ENCODE measurements at regions not wholly inside any gene's neighbourhood (a gene's known extent, or its start where the extent isn't known, plus 50 kb on each side); places are given as distances from the start of the nearest gene placed in this dataset.

- Histone ChIP-seq H4K8ac (ENCODE audit: low read length) (no peak overlapping the region), H3K4me2 (ENCODE audit: low read length, poor library complexity, severe bottlenecking) (no peak overlapping the region), H3K9me3 (ENCODE audit: control insufficient read depth, low read length) (peaks cover 6% of the 10 kb centered on the region), H2AK5ac (ENCODE audit: low read length, severe bottlenecking) (no peak overlapping the region), H3K4ac (ENCODE audit: low read depth in 1 of 2, low read length in 2 of 2) (no peak overlapping the region), H3K23ac (ENCODE audit: low read length in 2 of 2) (no peak overlapping the region), H4K91ac (ENCODE audit: low read length) (no peak overlapping the region), H3K4me1 (ENCODE audit: control insufficient read depth, insufficient read depth, low read depth, low read length) (no peaks in the 10 kb centered on the region), H3K4me3 (ENCODE audit: insufficient read depth in 1 of 2, low read depth in 1 of 2, low read length in 2 of 2) (no peak overlapping the region), H3K9ac (ENCODE audit: low read length) (no peak overlapping the region), H3K27ac (ENCODE audit: low read length, poor library complexity, severe bottlenecking) (no peak overlapping the region), H2BK12ac (ENCODE audit: low read length in 2 of 2) (no peak overlapping the region), H2BK120ac (ENCODE audit: low read depth, low read length) (no peak overlapping the region), H2BK5ac (ENCODE audit: low read depth, low read length, poor library complexity, severe bottlenecking) (no peak overlapping the region), H2AFZ (ENCODE audit: low read depth, low read length) (no peak overlapping the region), H3K36me3 (ENCODE audit: control insufficient read depth in 1 of 2, insufficient read depth in 2 of 2, low read depth in 1 of 2, low read length in 2 of 2) (no peaks in the 10 kb centered on the region), H3K79me1 (replicated peaks; ENCODE audit: low read length, poor library complexity, severe bottlenecking) (no peaks in the 10 kb centered on the region), H3K27me3 (ENCODE audit: control insufficient read depth in 1 of 2, insufficient read depth in 1 of 2, low read length in 2 of 2) (peaks cover 7 to 10% of the 10 kb centered on the region in 2 experiments), H3K14ac (ENCODE audit: low read length in 2 of 2) (no peak overlapping the region), H2BK15ac (ENCODE audit: low read depth, poor library complexity, severe bottlenecking) (no peak overlapping the region), H3K18ac (ENCODE audit: low read depth in 1 of 2, low read length in 2 of 2) (no peak overlapping the region)
- DNase-seq, result no peak
- WGBS, result 89% methylated on average over 3 of the region's 3 CpGs
Measured at GRCh38 chr9:120331913-120332312, 248.1 kb downstream of the CDK5RAP2 start.

GRCh38 chr9:120330031-120330430 is 249.9 kb downstream of the CDK5RAP2 start:
- 88% methylated on average over 2 of the region's 2 CpGs for WGBS
- Histone ChIP-seq H2BK5ac (ENCODE audit: low read depth, low read length, poor library complexity, severe bottlenecking) (no peak overlapping the region), H3K9ac (ENCODE audit: low read length) (no peak overlapping the region), H2AFZ (ENCODE audit: low read depth, low read length) (no peak overlapping the region), H3K4me2 (ENCODE audit: low read length, poor library complexity, severe bottlenecking) (no peak overlapping the region), H3K4me1 (ENCODE audit: control insufficient read depth, insufficient read depth, low read depth, low read length) (no peaks in the 10 kb centered on the region), H3K9me3 (ENCODE audit: control insufficient read depth, low read length) (peaks cover 6% of the 10 kb centered on the region), H4K91ac (ENCODE audit: low read length) (no peak overlapping the region), H3K36me3 (ENCODE audit: control insufficient read depth in 1 of 2, insufficient read depth in 2 of 2, low read depth in 1 of 2, low read length in 2 of 2) (no peaks in the 10 kb centered on the region), H2BK120ac (ENCODE audit: low read depth, low read length) (no peak overlapping the region), H2BK15ac (ENCODE audit: low read depth, poor library complexity, severe bottlenecking) (no peak overlapping the region), H3K4me3 (ENCODE audit: insufficient read depth in 1 of 2, low read depth in 1 of 2, low read length in 2 of 2) (no peak overlapping the region), H3K27me3 (ENCODE audit: control insufficient read depth in 1 of 2, insufficient read depth in 1 of 2, low read length in 2 of 2) (peaks cover 10 to 13% of the 10 kb centered on the region in 2 experiments), H4K8ac (ENCODE audit: low read length) (no peak overlapping the region), H2BK12ac (ENCODE audit: low read length in 2 of 2) (no peak overlapping the region), H3K4ac (ENCODE audit: low read depth in 1 of 2, low read length in 2 of 2) (no peak overlapping the region), H2AK5ac (ENCODE audit: low read length, severe bottlenecking) (no peak overlapping the region), H3K18ac (ENCODE audit: low read depth in 1 of 2, low read length in 2 of 2) (no peak overlapping the region), H3K79me1 (replicated peaks; ENCODE audit: low read length, poor library complexity, severe bottlenecking) (no peaks in the 10 kb centered on the region), H3K27ac (ENCODE audit: low read length, poor library complexity, severe bottlenecking) (no peak overlapping the region), H3K23ac (ENCODE audit: low read length in 2 of 2) (no peak overlapping the region), H3K14ac (ENCODE audit: low read length in 2 of 2) (no peak overlapping the region)
- no peak for DNase-seq

GRCh38 chr9:120327322-120327721 is 252.6 kb downstream of the CDK5RAP2 start:
- Histone ChIP-seq H3K4ac (ENCODE audit: low read depth in 1 of 2, low read length in 2 of 2) (no peak overlapping the region), H3K27me3 (ENCODE audit: control insufficient read depth in 1 of 2, insufficient read depth in 1 of 2, low read length in 2 of 2) (peaks cover 5 to 21% of the 10 kb centered on the region in 2 experiments), H3K4me1 (ENCODE audit: control insufficient read depth, insufficient read depth, low read depth, low read length) (no peaks in the 10 kb centered on the region), H2AFZ (ENCODE audit: low read depth, low read length) (no peak overlapping the region), H3K14ac (ENCODE audit: low read length in 2 of 2) (no peak overlapping the region), H2BK5ac (ENCODE audit: low read depth, low read length, poor library complexity, severe bottlenecking) (no peak overlapping the region), H3K4me3 (ENCODE audit: insufficient read depth in 1 of 2, low read depth in 1 of 2, low read length in 2 of 2) (no peak overlapping the region), H3K9ac (ENCODE audit: low read length) (no peak overlapping the region), H3K36me3 (ENCODE audit: control insufficient read depth in 1 of 2, insufficient read depth in 2 of 2, low read depth in 1 of 2, low read length in 2 of 2) (no peaks in the 10 kb centered on the region), H4K8ac (ENCODE audit: low read length) (no peak overlapping the region), H3K9me3 (ENCODE audit: control insufficient read depth, low read length) (peaks cover 6% of the 10 kb centered on the region), H4K91ac (ENCODE audit: low read length) (no peak overlapping the region), H2AK5ac (ENCODE audit: low read length, severe bottlenecking) (no peak overlapping the region), H2BK120ac (ENCODE audit: low read depth, low read length) (no peak overlapping the region), H3K79me1 (replicated peaks; ENCODE audit: low read length, poor library complexity, severe bottlenecking) (no peaks in the 10 kb centered on the region), H3K4me2 (ENCODE audit: low read length, poor library complexity, severe bottlenecking) (no peak overlapping the region), H3K23ac (ENCODE audit: low read length in 2 of 2) (no peak overlapping the region), H2BK12ac (ENCODE audit: low read length in 2 of 2) (no peak overlapping the region), H3K27ac (ENCODE audit: low read length, poor library complexity, severe bottlenecking) (no peak overlapping the region), H3K18ac (ENCODE audit: low read depth in 1 of 2, low read length in 2 of 2) (no peak overlapping the region), H2BK15ac (ENCODE audit: low read depth, poor library complexity, severe bottlenecking) (no peak overlapping the region)
- 85% methylated on average over 3 of the region's 3 CpGs for WGBS
- no peak for DNase-seq

DNA sequence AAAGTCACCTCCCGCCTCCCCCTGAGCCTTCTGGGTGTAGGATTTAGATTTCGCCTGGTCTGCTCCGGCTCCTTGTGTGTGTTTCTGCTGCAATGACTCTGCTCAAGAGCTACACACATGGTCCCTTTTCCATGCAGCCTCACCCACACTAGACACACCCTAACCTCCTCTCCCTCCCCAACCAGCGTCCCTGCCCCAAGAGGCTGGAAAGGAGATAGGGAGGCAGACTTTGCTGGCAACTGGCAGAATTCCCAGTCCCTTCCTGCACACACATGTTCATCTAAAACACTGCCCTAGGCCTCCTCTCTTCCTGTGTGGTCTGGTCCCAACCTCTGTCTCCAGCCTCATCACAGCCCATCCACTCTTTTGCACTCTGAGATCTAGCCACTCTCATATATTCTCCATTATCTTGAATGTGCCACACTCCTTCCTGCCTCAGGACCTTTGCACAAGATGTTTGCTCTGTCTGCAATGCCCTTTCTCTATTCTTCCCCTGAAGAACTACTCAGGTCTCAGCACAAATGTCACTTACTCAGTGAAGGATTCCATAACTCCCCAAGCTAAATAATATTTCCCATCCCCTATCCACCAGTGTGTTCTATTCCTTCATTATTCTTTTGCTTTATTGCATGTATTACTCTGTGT is 253.8 kb downstream of the CDK5RAP2 start:
- Histone ChIP-seq H2BK120ac (ENCODE audit: low read depth, low read length) (no peak overlapping the region), H3K14ac (ENCODE audit: low read length in 2 of 2) (no peak overlapping the region), H3K9me3 (ENCODE audit: control insufficient read depth, low read length) (peaks cover 6% of the 10 kb centered on the region), H2BK12ac (ENCODE audit: low read length in 2 of 2) (no peak overlapping the region), H3K4me2 (ENCODE audit: low read length, poor library complexity, severe bottlenecking) (no peak overlapping the region), H3K79me1 (replicated peaks; ENCODE audit: low read length, poor library complexity, severe bottlenecking) (no peaks in the 10 kb centered on the region), H4K8ac (ENCODE audit: low read length) (no peak overlapping the region), H3K9ac (ENCODE audit: low read length) (no peak overlapping the region), H2BK5ac (ENCODE audit: low read depth, low read length, poor library complexity, severe bottlenecking) (no peak overlapping the region), H3K4me3 (ENCODE audit: insufficient read depth in 1 of 2, low read depth in 1 of 2, low read length in 2 of 2) (peak overlapping the region in 1 of 2 experiments; percentile 14), H3K36me3 (ENCODE audit: control insufficient read depth in 1 of 2, insufficient read depth in 2 of 2, low read depth in 1 of 2, low read length in 2 of 2) (no peaks in the 10 kb centered on the region), H3K4me1 (ENCODE audit: control insufficient read depth, insufficient read depth, low read depth, low read length) (no peaks in the 10 kb centered on the region), H4K91ac (ENCODE audit: low read length) (no peak overlapping the region), H2BK15ac (ENCODE audit: low read depth, poor library complexity, severe bottlenecking) (no peak overlapping the region), H2AFZ (ENCODE audit: low read depth, low read length) (peak overlapping the region; percentile 32), H3K27ac (ENCODE audit: low read length, poor library complexity, severe bottlenecking) (no peak overlapping the region), H3K23ac (ENCODE audit: low read length in 2 of 2) (peak overlapping the region in 1 of 2 experiments; percentile 42), H2AK5ac (ENCODE audit: low read length, severe bottlenecking) (no peak overlapping the region), H3K4ac (ENCODE audit: low read depth in 1 of 2, low read length in 2 of 2) (no peak overlapping the region), H3K18ac (ENCODE audit: low read depth in 1 of 2, low read length in 2 of 2) (no peak overlapping the region), H3K27me3 (ENCODE audit: control insufficient read depth in 1 of 2, insufficient read depth in 1 of 2, low read length in 2 of 2) (peaks cover 5 to 21% of the 10 kb centered on the region in 2 experiments)
- DNase-seq, result no peak
- 87% methylated on average over 4 of the region's 4 CpGs for WGBS

Measured in mesenchymal stem cell (in vitro differentiated cells and primary cell).